ENCODE measurements at regions not wholly inside any gene's neighbourhood (a gene's known extent, or its start where the extent isn't known, plus 50 kb on each side); places are given as distances from the start of the nearest gene placed in this dataset.

- TF ChIP-seq ZNF671 (CRISPR knock-in tag; IDR thresholded peaks at IDR 0.05) = no peak
- TF ChIP-seq ZBTB43 (CRISPR knock-in tag; IDR thresholded peaks at IDR 0.05) = no peak
- no peak for TF ChIP-seq NFE2L1 (CRISPR knock-in tag; IDR thresholded peaks at IDR 0.05)
- TF ChIP-seq HMGA2 (CRISPR knock-in tag; IDR thresholded peaks at IDR 0.05) = no peak
- no peak for TF ChIP-seq FOXK1 (CRISPR knock-in tag; IDR thresholded peaks at IDR 0.05)
- no peak for TF ChIP-seq ZNF416 (CRISPR knock-in tag; IDR thresholded peaks at IDR 0.05)
- no peak for TF ChIP-seq KAT7 (CRISPR knock-in tag; IDR thresholded peaks at IDR 0.05; ENCODE audit: borderline replicate concordance)
- TF ChIP-seq ATF6 (CRISPR knock-in tag; IDR thresholded peaks at IDR 0.05) = no peak
- TF ChIP-seq ELF4 (CRISPR knock-in tag; IDR thresholded peaks at IDR 0.05; ENCODE audit: low read depth) = no peak
- TF ChIP-seq ERG (CRISPR knock-in tag; IDR thresholded peaks at IDR 0.05) = no peak
- DNase-seq (ENCODE audit: low spot score) = no peak
- POLR2A ChIA-PET = no interaction called here
- Mint-ChIP-seq H3K27me3 (ENCODE audit: low read depth) (no peaks in the 10 kb centered on the region; the same call in 1 of the 2 replicates), H3K4me3 (no peak overlapping the region), H3K9me3 (no peaks in the 10 kb centered on the region), H3K36me3 (no peaks in the 10 kb centered on the region), H3K27ac (no peak overlapping the region), H3K4me1 (peaks cover 9% of the 10 kb centered on the region)
- no peak for ATAC-seq
- CTCF ChIA-PET = no interaction called here
These were observed 80.3 kb upstream of the ARHGEF7 start for GRCh38 chr13:111034811-111035210.

DNA sequence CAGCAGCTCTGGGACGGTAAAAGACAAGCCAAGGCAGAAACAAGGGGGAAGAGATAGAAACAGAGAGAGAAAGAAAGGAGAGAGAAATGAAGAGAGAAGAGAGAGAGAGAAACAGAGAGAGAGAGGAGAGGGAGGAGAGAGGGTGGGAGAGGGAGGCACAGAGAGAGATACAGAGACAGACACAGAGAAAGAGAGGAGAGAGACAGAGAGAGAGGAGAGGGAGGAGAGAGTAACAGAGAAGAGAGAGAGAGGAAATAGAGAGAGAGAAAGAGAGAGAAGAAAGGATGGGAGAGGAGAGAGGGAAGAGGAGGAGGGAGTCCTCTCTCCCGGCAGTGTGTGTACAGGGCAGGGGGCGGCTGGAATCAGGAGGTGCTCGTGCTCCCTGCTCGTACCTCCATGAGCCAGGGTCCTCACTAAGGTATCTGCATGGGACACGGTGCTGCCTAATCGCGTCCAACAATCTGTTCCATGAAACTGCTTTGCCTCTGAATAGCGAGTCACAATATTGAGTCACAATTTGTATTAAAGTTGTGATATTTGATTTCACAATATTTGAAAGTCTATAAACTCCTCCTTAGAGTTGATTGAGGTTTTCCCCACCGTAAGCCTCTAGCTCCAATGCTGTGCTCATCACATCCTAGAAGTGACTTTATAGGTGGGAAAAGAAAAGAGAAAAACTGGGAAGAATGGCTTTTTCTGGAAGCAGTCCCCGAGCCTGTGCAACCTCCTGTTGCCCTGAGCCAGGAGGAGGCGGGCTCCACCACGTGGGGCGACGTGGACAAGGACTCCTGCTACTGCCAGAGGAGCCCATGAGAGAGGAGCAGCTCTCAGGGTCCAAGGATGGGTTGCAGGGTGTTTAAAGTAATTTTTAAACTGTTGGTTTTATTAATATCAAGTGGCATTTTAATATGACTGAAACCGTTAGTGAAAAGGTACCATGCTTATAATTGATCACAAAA is 81.7 kb upstream of the ARHGEF7 start:
- Mint-ChIP-seq H3K36me3 (no peaks in the 10 kb centered on the region), H3K9me3 (no peaks in the 10 kb centered on the region), H3K4me1 (peaks cover 9% of the 10 kb centered on the region), H3K27ac (no peak overlapping the region), H3K27me3 (ENCODE audit: low read depth) (no peaks in the 10 kb centered on the region; the same call in 1 of the 2 replicates), H3K4me3 (no peak overlapping the region)
- DNase-seq (ENCODE audit: low spot score) (no peak), ATAC-seq (no peak)
- ChIA-PET CTCF (no interaction called here), POLR2A (no interaction called here)
- TF ChIP-seq, protein P1, sequence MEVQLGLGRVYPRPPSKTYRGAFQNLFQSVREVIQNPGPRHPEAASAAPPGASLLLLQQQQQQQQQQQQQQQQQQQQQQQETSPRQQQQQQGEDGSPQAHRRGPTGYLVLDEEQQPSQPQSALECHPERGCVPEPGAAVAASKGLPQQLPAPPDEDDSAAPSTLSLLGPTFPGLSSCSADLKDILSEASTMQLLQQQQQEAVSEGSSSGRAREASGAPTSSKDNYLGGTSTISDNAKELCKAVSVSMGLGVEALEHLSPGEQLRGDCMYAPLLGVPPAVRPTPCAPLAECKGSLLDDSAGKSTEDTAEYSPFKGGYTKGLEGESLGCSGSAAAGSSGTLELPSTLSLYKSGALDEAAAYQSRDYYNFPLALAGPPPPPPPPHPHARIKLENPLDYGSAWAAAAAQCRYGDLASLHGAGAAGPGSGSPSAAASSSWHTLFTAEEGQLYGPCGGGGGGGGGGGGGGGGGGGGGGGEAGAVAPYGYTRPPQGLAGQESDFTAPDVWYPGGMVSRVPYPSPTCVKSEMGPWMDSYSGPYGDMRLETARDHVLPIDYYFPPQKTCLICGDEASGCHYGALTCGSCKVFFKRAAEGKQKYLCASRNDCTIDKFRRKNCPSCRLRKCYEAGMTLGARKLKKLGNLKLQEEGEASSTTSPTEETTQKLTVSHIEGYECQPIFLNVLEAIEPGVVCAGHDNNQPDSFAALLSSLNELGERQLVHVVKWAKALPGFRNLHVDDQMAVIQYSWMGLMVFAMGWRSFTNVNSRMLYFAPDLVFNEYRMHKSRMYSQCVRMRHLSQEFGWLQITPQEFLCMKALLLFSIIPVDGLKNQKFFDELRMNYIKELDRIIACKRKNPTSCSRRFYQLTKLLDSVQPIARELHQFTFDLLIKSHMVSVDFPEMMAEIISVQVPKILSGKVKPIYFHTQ (CRISPR knock-in tag; IDR thresholded peaks at IDR 0.05) = no peak
- TF ChIP-seq ETV6 (CRISPR knock-in tag; IDR thresholded peaks at IDR 0.05) (no peak), HMGA2 (CRISPR knock-in tag; IDR thresholded peaks at IDR 0.05) (no peak), ZBTB21 (CRISPR knock-in tag; IDR thresholded peaks at IDR 0.05; ENCODE audit: borderline replicate concordance) (no peak), TP53 (CRISPR knock-in tag; IDR thresholded peaks at IDR 0.05) (no peak), TCF7 (CRISPR knock-in tag; IDR thresholded peaks at IDR 0.05; ENCODE audit: low read depth) (no peak), NFE2L1 (CRISPR knock-in tag; IDR thresholded peaks at IDR 0.05) (no peak), NFATC4 (CRISPR knock-in tag; IDR thresholded peaks at IDR 0.05) (no peak), GABPB1 (CRISPR knock-in tag; IDR thresholded peaks at IDR 0.05) (no peak), E2F4 (CRISPR knock-in tag; IDR thresholded peaks at IDR 0.05; ENCODE audit: borderline replicate concordance, low read depth) (no peak)
- TF ChIP-seq, protein P2, sequence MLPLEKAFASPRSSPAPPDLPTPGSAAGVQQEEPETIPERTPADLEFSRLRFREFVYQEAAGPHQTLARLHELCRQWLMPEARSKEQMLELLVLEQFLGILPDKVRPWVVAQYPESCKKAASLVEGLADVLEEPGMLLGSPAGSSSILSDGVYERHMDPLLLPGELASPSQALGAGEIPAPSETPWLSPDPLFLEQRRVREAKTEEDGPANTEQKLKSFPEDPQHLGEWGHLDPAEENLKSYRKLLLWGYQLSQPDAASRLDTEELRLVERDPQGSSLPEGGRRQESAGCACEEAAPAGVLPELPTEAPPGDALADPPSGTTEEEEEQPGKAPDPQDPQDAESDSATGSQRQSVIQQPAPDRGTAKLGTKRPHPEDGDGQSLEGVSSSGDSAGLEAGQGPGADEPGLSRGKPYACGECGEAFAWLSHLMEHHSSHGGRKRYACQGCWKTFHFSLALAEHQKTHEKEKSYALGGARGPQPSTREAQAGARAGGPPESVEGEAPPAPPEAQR (CRISPR knock-in tag; IDR thresholded peaks at IDR 0.05) = no peak
